BJ (cell line): ENCODE measurements at regions not wholly inside any gene's neighbourhood (a gene's known extent, or its start where the extent isn't known, plus 50 kb on each side); places are given as distances from the start of the nearest gene placed in this dataset.

Experiments used
- CTCF ChIA-PET: fragments of 350-600 bp; formaldehyde crosslinking; extraction: SDS; loops from one replicate; lab custom pipeline; 2021; ENCODE audit warnings: antibody characterized with exemption, inconsistent platforms; lab: Yijun Ruan, JAX
- POLR2A ChIA-PET: fragments of 300-600 bp; sonication (Branson Sonifier 250); formaldehyde crosslinking; extraction: SDS; loops from one replicate; lab custom pipeline; 2021; ENCODE audit warnings: antibody characterized with exemption; lab: Charles Lee
- DNase-seq: peaks from one replicate; pipeline ENCODE4 v3.0.0-alpha.2; 2011; ENCODE audit warnings: low read depth
- H3K27me3 ChIP-seq: 2 replicates; pipeline ENCODE4 v1.6.0; 2011; ENCODE audit warnings: low read length; ENCODE audit not compliant: control insufficient read depth, insufficient read depth
- H3K36me3 ChIP-seq: 2 replicates; pipeline ENCODE4 v1.5.1; 2011; ENCODE audit warnings: low read length; ENCODE audit not compliant: control insufficient read depth, insufficient read depth
- H3K4me3 ChIP-seq: 2 replicates; pipeline ENCODE4 v1.5.1; 2011; ENCODE audit warnings: low read depth, mild to moderate bottlenecking, control low read depth, low read length
- CTCF ChIP-seq: IDR thresholded peaks from 2 replicates; pipeline ENCODE4 v1.5.1; 2011; ENCODE audit warnings: low read depth, mild to moderate bottlenecking, control low read depth, inconsistent platforms, low read length, moderate library complexity; ENCODE audit not compliant: insufficient read depth

- CTCF ChIA-PET, result no interaction called here
- Histone ChIP-seq H3K27me3 (no peaks in the 10 kb centered on the region), H3K36me3 (no peaks in the 10 kb centered on the region), H3K4me3 (no peak overlapping the region)
- no peak for DNase-seq
- no peak for TF ChIP-seq CTCF
- POLR2A ChIA-PET, result no interaction called here
Observed at GRCh38 chr2:239727776-239728600, 297.2 kb downstream of the NDUFA10 start.

- DNase-seq, result no peak
- TF ChIP-seq CTCF, result no peak
- ChIA-PET POLR2A (no interaction called here), CTCF (no interaction called here)
- Histone ChIP-seq H3K27me3 (no peaks in the 10 kb centered on the region), H3K4me3 (no peak overlapping the region), H3K36me3 (no peaks in the 10 kb centered on the region)
Observed at GRCh38 chr2:239727182-239727775, 297.9 kb downstream of the NDUFA10 start.

GRCh38 chr2:239726631-239727181, 298.4 kb downstream of the NDUFA10 start:
- POLR2A ChIA-PET, result no interaction called here
- DNase-seq, result no peak
- Histone ChIP-seq H3K27me3 (no peaks in the 10 kb centered on the region), H3K36me3 (no peaks in the 10 kb centered on the region), H3K4me3 (no peak overlapping the region)
- no peak for TF ChIP-seq CTCF
- CTCF ChIA-PET, result no interaction called here

- H3K4me3 ChIP-seq, result no peak overlapping the region
- DNase-seq, result no peak
- CTCF ChIA-PET, result no interaction called here
- no peaks in the 10 kb centered on the region for H3K36me3 ChIP-seq
- no peaks in the 10 kb centered on the region for H3K27me3 ChIP-seq
- TF ChIP-seq CTCF, result no peak
- POLR2A ChIA-PET, result no interaction called here
Observed at GRCh38 chr2:239726091-239726591, 299.0 kb downstream of the NDUFA10 start.

- CTCF ChIA-PET, result no interaction called here
- Histone ChIP-seq H3K27me3 (no peaks in the 10 kb centered on the region), H3K4me3 (no peak overlapping the region), H3K36me3 (no peaks in the 10 kb centered on the region)
- no peak for TF ChIP-seq CTCF
- no peak for DNase-seq
- POLR2A ChIA-PET, result no interaction called here
Observed at GRCh38 chr2:239725551-239725890, 299.6 kb downstream of the NDUFA10 start.
